ENCODE measurements at regions not wholly inside any gene's neighbourhood (a gene's known extent, or its start where the extent isn't known, plus 50 kb on each side); places are given as distances from the start of the nearest gene placed in this dataset.
A peak's percentile ranks its signal among the peaks of the same experiment; 100 is the strongest.

GRCh38 chr2:39516347-39517101 is 79.4 kb upstream of the MAP4K3 start (continued):
- no peak for TF ChIP-seq ZHX1 (CRISPR knock-in tag; IDR thresholded peaks at IDR 0.05; ENCODE audit: low read depth)
- TF ChIP-seq ATF5 (CRISPR knock-in tag; IDR thresholded peaks at IDR 0.05; ENCODE audit: low read depth), result no peak
- no peak; the same call in 1 of the 2 replicates for TF ChIP-seq ZNF740 (CRISPR knock-in tag; IDR thresholded peaks at IDR 0.05)
- no peak for TF ChIP-seq ZFP1 (CRISPR knock-in tag; IDR thresholded peaks at IDR 0.05)
- TF ChIP-seq GFI1 (CRISPR knock-in tag; IDR thresholded peaks at IDR 0.05; ENCODE audit: borderline replicate concordance), result no peak
- TF ChIP-seq HES4 (CRISPR knock-in tag; IDR thresholded peaks at IDR 0.05; ENCODE audit: borderline replicate concordance), result no peak
- TF ChIP-seq ZKSCAN8 (CRISPR knock-in tag; IDR thresholded peaks at IDR 0.05; ENCODE audit: borderline replicate concordance), result no peak
- no peak for TF ChIP-seq CENPX (CRISPR knock-in tag; IDR thresholded peaks at IDR 0.05)
- TF ChIP-seq CCDC6 (CRISPR knock-in tag; IDR thresholded peaks at IDR 0.05), result peak; percentile 37; the same call in 1 of the 2 replicates
- TF ChIP-seq LBX2 (CRISPR knock-in tag; IDR thresholded peaks at IDR 0.05; ENCODE audit: borderline replicate concordance), result no peak
- peak; percentile 20; the same call in 1 of the 2 replicates for TF ChIP-seq TSC22D2 (CRISPR knock-in tag; IDR thresholded peaks at IDR 0.05; ENCODE audit: borderline replicate concordance)
- peak; percentile 20; the same call in 1 of the 2 replicates for TF ChIP-seq GATAD2A (CRISPR knock-in tag; IDR thresholded peaks at IDR 0.05)
- peak; percentile 42 for TF ChIP-seq TCF7 (IDR thresholded peaks at IDR 0.05; ENCODE audit: low read depth)
- no peak for TF ChIP-seq ZNF3 (CRISPR knock-in tag; IDR thresholded peaks at IDR 0.05)
- TF ChIP-seq ZNF75D (CRISPR knock-in tag; IDR thresholded peaks at IDR 0.05; ENCODE audit: borderline replicate concordance), result no peak
- TF ChIP-seq BCLAF1 (IDR thresholded peaks at IDR 0.05), result no peak
- no peak for TF ChIP-seq NFE2 (CRISPR knock-in tag; IDR thresholded peaks at IDR 0.05)
